Caco-2 (cell line): ENCODE measurements at regions not wholly inside any gene's neighbourhood (a gene's known extent, or its start where the extent isn't known, plus 50 kb on each side); places are given as distances from the start of the nearest gene placed in this dataset.

ENCODE experiments used
- BruUV-seq: library from RNA; stranded (reverse); fragments of 400-500 nt; replicated peaks from 2 replicates; lab custom pipeline; 2021; lab: Mats Ljungman, UMichigan
- CTCF ChIA-PET: fragments of 300-600 bp; sonication (Branson Sonifier 250); formaldehyde crosslinking; loops from one replicate; lab custom pipeline; 2022; ENCODE audit warnings: antibody characterized with exemption; lab: Charles Lee
- POLR2A ChIA-PET: fragments of 300-600 bp; sonication (Branson Sonifier 250); formaldehyde crosslinking; loops from one replicate; lab custom pipeline; 2022; ENCODE audit warnings: antibody characterized with exemption; lab: Charles Lee
- DNase-seq, 2 experiments: peaks; one replicate each; pipeline versions ENCODE4 v3.0.0 to v3.0.0-alpha.2; 2020 to 2022
- H3K27me3 ChIP-seq: replicated peaks from 2 replicates; pipeline ENCODE4 v1.6.0; 2011; ENCODE audit warnings: low read length; ENCODE audit not compliant: control insufficient read depth, insufficient read depth
- H3K36me3 ChIP-seq: 2 replicates; pipeline ENCODE4 v1.5.1; 2011; ENCODE audit warnings: low read length; ENCODE audit not compliant: control insufficient read depth, insufficient read depth
- H3K4me1 ChIP-seq: fragments of 250-450 bp; sonication (Bioruptor Pico); 2 replicates; pipeline ENCODE4 v1.5.1; 2020; ENCODE audit warnings: mild to moderate bottlenecking
- H3K4me3 ChIP-seq: 2 replicates; pipeline ENCODE4 v1.5.1; 2011; ENCODE audit warnings: low read depth, mild to moderate bottlenecking, control low read depth, low read length
- H3K9me3 ChIP-seq: fragments of 250-450 bp; sonication (Bioruptor Pico); 2 replicates; pipeline ENCODE4 v1.5.1; 2020; ENCODE audit warnings: mild to moderate bottlenecking, moderate library complexity
- H3K27ac Mint-ChIP-seq: one replicate; pipeline ENCODE4 v1.8.0; 2022; ENCODE audit warnings: mixed read lengths; ENCODE audit not compliant: unreplicated experiment
- H3K27me3 Mint-ChIP-seq: one replicate; pipeline ENCODE4 v1.8.0; 2022; ENCODE audit warnings: mixed read lengths; ENCODE audit not compliant: insufficient read depth, unreplicated experiment
- H3K36me3 Mint-ChIP-seq: one replicate; pipeline ENCODE4 v1.8.0; 2022; ENCODE audit warnings: mild to moderate bottlenecking, mixed read lengths; ENCODE audit not compliant: insufficient read depth, unreplicated experiment
- H3K4me1 Mint-ChIP-seq: one replicate; pipeline ENCODE4 v1.8.0; 2022; ENCODE audit warnings: low read depth, mixed read lengths; ENCODE audit not compliant: unreplicated experiment
- H3K4me3 Mint-ChIP-seq: one replicate; pipeline ENCODE4 v1.8.0; 2022; ENCODE audit warnings: mild to moderate bottlenecking, moderate library complexity, mixed read lengths; ENCODE audit not compliant: unreplicated experiment
- H3K9me3 Mint-ChIP-seq: one replicate; pipeline ENCODE4 v1.8.0; 2022; ENCODE audit warnings: mixed read lengths; ENCODE audit not compliant: unreplicated experiment
- CTCF ChIP-seq, 2 experiments: fragments of 200-600 bp in 1 of 2; IDR thresholded peaks; 1 replicate in 1 of 2; 2 replicates in 1 of 2; pipeline versions ENCODE4 v1.5.1 to v1.8.0; 2011 to 2022; ENCODE audit warnings: antibody characterized with exemption in 1 of 2, control low read depth in 1 of 2, inconsistent platforms in 1 of 2, low read depth in 1 of 2, low read length in 1 of 2, mild to moderate bottlenecking in 1 of 2, moderate library complexity in 1 of 2; ENCODE audit not compliant: insufficient read depth in 1 of 2, severe bottlenecking in 1 of 2, unreplicated experiment in 1 of 2
- intact Hi-C: fragments of 100-400 bp; cut with micrococcal nuclease; formaldehyde crosslinking; loops from one replicate; pipeline ENCODE4 v1.10.0; 2022; ENCODE audit not compliant: unreplicated experiment

- no peak overlapping the region for H3K4me3 Mint-ChIP-seq
Observed at GRCh38 chr4:138297743-138298405, 55.7 kb upstream of the SLC7A11 start.

GRCh38 chr4:138292321-138292720, 50.2 kb upstream of the SLC7A11 start:
- no peak for DNase-seq
- no peak overlapping the region for H3K4me3 Mint-ChIP-seq
- no peaks in the 10 kb centered on the region for H3K9me3 Mint-ChIP-seq
- H3K4me1 ChIP-seq, result no peaks in the 10 kb centered on the region
- H3K36me3 Mint-ChIP-seq, result no peaks in the 10 kb centered on the region
- no peak overlapping the region for H3K4me3 ChIP-seq
- H3K27me3 Mint-ChIP-seq, result no peaks in the 10 kb centered on the region
- ChIA-PET POLR2A (no interaction called here), CTCF (no interaction called here)
- no peaks in the 10 kb centered on the region for H3K36me3 ChIP-seq
- no peaks in the 10 kb centered on the region for H3K4me1 Mint-ChIP-seq
- no peaks in the 10 kb centered on the region for H3K9me3 ChIP-seq
- no peak for TF ChIP-seq CTCF (IDR thresholded peaks at IDR 0.05; ENCODE audit: insufficient read depth in 1 of 2, low read depth in 1 of 2, low read length in 1 of 2, severe bottlenecking in 1 of 2, unreplicated experiment in 1 of 2)
- intact Hi-C loops, result no loop called here
- no peaks in the 10 kb centered on the region for H3K27me3 ChIP-seq
- BruUV-seq, result no TSS peak
- H3K27ac Mint-ChIP-seq, result no peak overlapping the region

More at GRCh38 chr4:138297743-138298405, 55.7 kb upstream of the SLC7A11 start:
- Mint-ChIP-seq H3K36me3 (no peaks in the 10 kb centered on the region), H3K9me3 (no peaks in the 10 kb centered on the region), H3K27me3 (no peaks in the 10 kb centered on the region), H3K27ac (no peak overlapping the region), H3K4me1 (no peaks in the 10 kb centered on the region)
- DNase-seq, result no peak
- Histone ChIP-seq H3K4me1 (no peaks in the 10 kb centered on the region), H3K27me3 (no peaks in the 10 kb centered on the region), H3K36me3 (no peaks in the 10 kb centered on the region), H3K9me3 (no peaks in the 10 kb centered on the region), H3K4me3 (no peak overlapping the region)
- ChIA-PET CTCF (interaction anchor here (0.7 kb wide), 1 partner anchor 611 kb away, joined by 4 read pairs; no protein-coding TSS in a partner anchor), POLR2A (no interaction called here)
- intact Hi-C loops, result no loop called here
- no TSS peak for BruUV-seq
- no peak for TF ChIP-seq CTCF (IDR thresholded peaks at IDR 0.05; ENCODE audit: insufficient read depth in 1 of 2, low read depth in 1 of 2, low read length in 1 of 2, severe bottlenecking in 1 of 2, unreplicated experiment in 1 of 2)
